ENCODE measurements at regions not wholly inside any gene's neighbourhood (a gene's known extent, or its start where the extent isn't known, plus 50 kb on each side); places are given as distances from the start of the nearest gene placed in this dataset.

- TF ChIP-seq, protein P1, sequence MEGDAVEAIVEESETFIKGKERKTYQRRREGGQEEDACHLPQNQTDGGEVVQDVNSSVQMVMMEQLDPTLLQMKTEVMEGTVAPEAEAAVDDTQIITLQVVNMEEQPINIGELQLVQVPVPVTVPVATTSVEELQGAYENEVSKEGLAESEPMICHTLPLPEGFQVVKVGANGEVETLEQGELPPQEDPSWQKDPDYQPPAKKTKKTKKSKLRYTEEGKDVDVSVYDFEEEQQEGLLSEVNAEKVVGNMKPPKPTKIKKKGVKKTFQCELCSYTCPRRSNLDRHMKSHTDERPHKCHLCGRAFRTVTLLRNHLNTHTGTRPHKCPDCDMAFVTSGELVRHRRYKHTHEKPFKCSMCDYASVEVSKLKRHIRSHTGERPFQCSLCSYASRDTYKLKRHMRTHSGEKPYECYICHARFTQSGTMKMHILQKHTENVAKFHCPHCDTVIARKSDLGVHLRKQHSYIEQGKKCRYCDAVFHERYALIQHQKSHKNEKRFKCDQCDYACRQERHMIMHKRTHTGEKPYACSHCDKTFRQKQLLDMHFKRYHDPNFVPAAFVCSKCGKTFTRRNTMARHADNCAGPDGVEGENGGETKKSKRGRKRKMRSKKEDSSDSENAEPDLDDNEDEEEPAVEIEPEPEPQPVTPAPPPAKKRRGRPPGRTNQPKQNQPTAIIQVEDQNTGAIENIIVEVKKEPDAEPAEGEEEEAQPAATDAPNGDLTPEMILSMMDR (conservative IDR thresholded peaks at IDR 0.05; ENCODE audit: low read depth, low read length) = no peak
- no peak for TF ChIP-seq EZH2 (IDR thresholded peaks at IDR 0.05; ENCODE audit: borderline replicate concordance, low read depth, low read length, poor library complexity, severe bottlenecking)
Measured at GRCh38 chr2:147641651-147642050, 203.2 kb upstream of the ACVR2A start.
